Ovary (tissue), 7 donors: ENCODE measurements at regions not wholly inside any gene's neighbourhood (a gene's known extent, or its start where the extent isn't known, plus 50 kb on each side); places are given as distances from the start of the nearest gene placed in this dataset.
"Not testable (repeated sequence)": the region's sequence is repeated elsewhere in the genome, so short reads cannot be mapped to it uniquely, and the experiment has no call there.

Experiments used
- DNase-seq, 5 donors: peaks; one replicate each; pipeline ENCODE4 v3.0.0-alpha.2; 2019 to 2020
- H3K27ac ChIP-seq, 2 donors: fragments of 200-600 bp; one replicate each; pipeline versions ENCODE4 v1.5.1 to v1.8.0; 2019 to 2022
- H3K27me3 ChIP-seq: fragments of 200-600 bp; one replicate; pipeline ENCODE4 v1.8.0; 2022
- H3K36me3 ChIP-seq: fragments of 200-600 bp; sonication (generic); one replicate; pipeline ENCODE4 v1.5.1; 2019
- H3K4me1 ChIP-seq: one replicate; pipeline ENCODE4 v1.8.1; 2013; ENCODE audit warnings: mild to moderate bottlenecking, moderate library complexity; ENCODE audit not compliant: insufficient read depth
- H3K4me3 ChIP-seq: fragments of 200-600 bp; sonication (generic); one replicate; pipeline ENCODE4 v1.5.1; 2017
- H3K9me3 ChIP-seq, 2 donors: fragments of 200-600 bp in 1 of 2; sonication (generic) in 1 of 2; one replicate each; pipeline versions ENCODE4 v1.5.1 to v1.8.1; 2013 to 2019; ENCODE audit warnings: mild to moderate bottlenecking in 1 of 2, moderate library complexity in 1 of 2
- CTCF ChIP-seq, 3 donors: fragments of 450-650 bp in 2 of 3; fragments of 200-600 bp in 1 of 3; IDR thresholded peaks; one replicate each; pipeline versions ENCODE4 v1.5.1 to v1.8.0; 2016 to 2022; ENCODE audit warnings: antibody characterized with exemption in 3 of 3, mild to moderate bottlenecking in 1 of 3
- EP300 ChIP-seq: sonication (generic); formaldehyde crosslinking; IDR thresholded peaks from one replicate; pipeline ENCODE4 v1.6.1; 2017; ENCODE audit warnings: antibody characterized with exemption
- POLR2A ChIP-seq: fragments of 450-650 bp; IDR thresholded peaks from one replicate; pipeline ENCODE4 v1.6.1; 2017; ENCODE audit warnings: antibody characterized with exemption, mild to moderate bottlenecking, moderate library complexity
- WGBS, 3 donors: extraction: QIAGEN DNeasy Blood & Tissue Kit in 1 of 3; methylation state at CpG; one replicate each; pipeline versions ENCODE4 v1.1.5 to v1.1.7; 2013 to 2017; 5-methylcytosine and 5-hydroxymethylcytosine counted together
- intact Hi-C, 4 donors: fragments of 100-400 bp; cut with DNase I; formaldehyde crosslinking; loops; one replicate each; pipeline versions ENCODE4 v1.11.0 to v1.15.1; 2022 to 2023
- donor health status: DM: no; HTN: no; CAD: no; lungs with moderate emphysema.
- donor health status: DM: no; HTN: no; CAD: no.
- donor health status: Bipolar disorder and iron deficiency.
- donor health status: DM: no; HTN: no; CAD: no.
- donor health status: DM: yes; HTN: yes; CAD: no.

- no peaks in the 10 kb centered on the region for H3K27me3 ChIP-seq
- TF ChIP-seq CTCF (IDR thresholded peaks at IDR 0.05) (no peak), POLR2A (no peak), EP300 (no peak)
- H3K4me3 ChIP-seq = no peak overlapping the region
- H3K9me3 ChIP-seq = no peaks in the 10 kb centered on the region
- 91 to 95% (median 95%) methylated on average over 3 of the region's 3 CpGs for WGBS, 3 donors
- H3K27ac ChIP-seq = no peak overlapping the region
- intact Hi-C loops = no loop called here
- H3K4me1 ChIP-seq = peaks cover 6% of the 10 kb centered on the region
- no peaks in the 10 kb centered on the region for H3K36me3 ChIP-seq
- DNase-seq = no peak
Observed at GRCh38 chr18:9021458-9021857, 81.0 kb upstream of the NDUFV2 start.

- no peaks in the 10 kb centered on the region for H3K36me3 ChIP-seq
- intact Hi-C loops = no loop called here
- TF ChIP-seq POLR2A (no peak), EP300 (no peak), CTCF (IDR thresholded peaks at IDR 0.05) (no peak)
- no peak overlapping the region for H3K27ac ChIP-seq
- no peak for DNase-seq
- WGBS, 3 donors = 64 to 75% (median 75%) methylated on average over 8 of the region's 8 CpGs
- H3K9me3 ChIP-seq = no peaks in the 10 kb centered on the region
- no peaks in the 10 kb centered on the region for H3K4me1 ChIP-seq
- no peaks in the 10 kb centered on the region for H3K27me3 ChIP-seq
- no peak overlapping the region for H3K4me3 ChIP-seq
Observed at GRCh38 chr18:9022397-9023155, 79.9 kb upstream of the NDUFV2 start.

- DNase-seq, H3K9me3 ChIP-seq, H3K27me3 ChIP-seq, H3K4me3 ChIP-seq, H3K36me3 ChIP-seq, H3K27ac ChIP-seq, intact Hi-C loops, H3K4me1 ChIP-seq: not testable (repeated sequence)
- 94 to 96% (median 96%) methylated on average over 14 to 16 of the region's 18 CpGs for WGBS, 3 donors
Observed at GRCh38 chr18:9024031-9024646, 78.4 kb upstream of the NDUFV2 start.

GRCh38 chr18:9025091-9025838, 77.2 kb upstream of the NDUFV2 start:
- intact Hi-C loops = no loop called here

More at GRCh38 chr18:9025091-9025838, 77.2 kb upstream of the NDUFV2 start:
- H3K27ac ChIP-seq = no peak overlapping the region
- 46 to 53% (median 47%) methylated on average over 4 of the region's 4 CpGs for WGBS, 3 donors
- TF ChIP-seq EP300 (no peak), POLR2A (no peak), CTCF (IDR thresholded peaks at IDR 0.05) (no peak)
- no peaks in the 10 kb centered on the region for H3K4me1 ChIP-seq
- H3K27me3 ChIP-seq = no peaks in the 10 kb centered on the region
- H3K9me3 ChIP-seq = no peaks in the 10 kb centered on the region
- H3K4me3 ChIP-seq = no peak overlapping the region
- DNase-seq = no peak
- H3K36me3 ChIP-seq = no peaks in the 10 kb centered on the region
